SHP77 treated with DMSO at 0.1 percent for 48 hours (cell line): ENCODE measurements at regions not wholly inside any gene's neighbourhood (a gene's known extent, or its start where the extent isn't known, plus 50 kb on each side); places are given as distances from the start of the nearest gene placed in this dataset.
"Not testable (repeated sequence)": the region's sequence is repeated elsewhere in the genome, so short reads cannot be mapped to it uniquely, and the experiment has no call there.

Experiments
- DNase-seq: peaks from one replicate; lab custom pipeline; 2025; lab: John Stamatoyannopoulos, UW

- no peak for DNase-seq
Observed at GRCh38 chr17:63293323-63294075, 152.6 kb downstream of the CYB561 start.

GRCh38 chr17:63294776-63295175, 151.3 kb downstream of the CYB561 start:
- DNase-seq, result no peak

DNA sequence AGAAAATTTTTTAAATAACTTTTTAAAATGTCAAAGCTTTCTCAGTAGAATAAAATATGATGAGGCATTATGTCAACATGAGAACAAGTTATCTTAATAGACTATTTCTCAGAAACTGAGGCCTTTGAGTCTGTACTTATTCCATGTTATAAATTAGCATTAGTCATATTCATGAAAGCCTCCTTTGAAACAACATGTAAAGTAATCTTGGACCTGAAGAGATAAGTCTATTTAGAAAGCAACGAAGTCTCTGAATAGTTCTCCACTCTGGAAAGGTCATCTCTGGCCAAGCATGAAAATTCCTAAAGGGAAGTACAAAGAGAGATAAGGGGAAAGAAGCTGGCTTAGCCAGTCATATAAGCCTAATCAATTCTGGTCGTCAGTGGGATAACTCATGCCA, 150.8 kb downstream of the CYB561 start:
- no peak for DNase-seq

GRCh38 chr17:63295839-63296590, 150.1 kb downstream of the CYB561 start:
- DNase-seq, result no peak

GRCh38 chr17:63298916-63299315, 147.2 kb downstream of the CYB561 start:
- DNase-seq, result not testable (repeated sequence)

GRCh38 chr17:63304704-63305261, 141.3 kb downstream of the CYB561 start:
- no peak for DNase-seq

- no peak for DNase-seq
Observed at GRCh38 chr17:63305857-63306256, 140.2 kb downstream of the CYB561 start.

DNA sequence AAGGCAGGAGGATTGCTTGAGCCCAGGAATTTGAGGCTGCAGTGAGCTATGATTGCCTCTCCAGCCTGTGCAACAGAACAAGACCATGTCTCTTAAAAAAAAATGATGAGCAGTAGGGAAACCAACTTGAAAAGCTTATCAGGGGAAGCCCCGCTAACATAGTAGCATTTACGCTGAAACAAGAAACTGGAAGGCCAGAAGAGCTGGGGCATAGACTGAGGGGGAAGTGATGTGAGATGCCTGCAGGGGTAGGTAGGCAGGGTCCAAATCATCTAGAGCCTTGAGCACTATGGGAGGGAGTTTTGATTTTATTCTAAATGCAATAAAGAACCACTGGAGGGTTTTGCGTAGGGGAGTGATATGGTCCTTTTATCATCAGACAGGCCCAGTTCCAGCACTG, 139.3 kb downstream of the CYB561 start:
- DNase-seq, result no peak

DNA sequence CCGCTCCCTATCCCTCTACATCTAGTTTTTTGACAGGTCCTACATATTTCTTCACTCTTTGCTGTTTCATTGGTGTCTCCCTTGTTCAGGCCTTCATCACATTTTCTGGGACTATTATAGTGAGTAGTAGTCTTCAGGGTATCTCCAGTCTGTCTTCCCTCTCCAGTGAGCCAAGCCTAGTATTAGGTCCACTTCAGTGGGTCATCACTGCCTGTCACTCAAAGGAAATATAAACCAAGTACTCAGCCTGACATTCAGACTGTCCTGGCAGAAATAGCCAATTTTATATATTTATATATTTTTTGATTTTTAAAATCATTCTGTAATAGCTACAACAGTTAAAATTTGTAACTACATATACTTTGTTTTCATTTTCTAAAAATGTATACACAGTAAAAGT, 137.8 kb downstream of the CYB561 start:
- DNase-seq, result no peak

DNA sequence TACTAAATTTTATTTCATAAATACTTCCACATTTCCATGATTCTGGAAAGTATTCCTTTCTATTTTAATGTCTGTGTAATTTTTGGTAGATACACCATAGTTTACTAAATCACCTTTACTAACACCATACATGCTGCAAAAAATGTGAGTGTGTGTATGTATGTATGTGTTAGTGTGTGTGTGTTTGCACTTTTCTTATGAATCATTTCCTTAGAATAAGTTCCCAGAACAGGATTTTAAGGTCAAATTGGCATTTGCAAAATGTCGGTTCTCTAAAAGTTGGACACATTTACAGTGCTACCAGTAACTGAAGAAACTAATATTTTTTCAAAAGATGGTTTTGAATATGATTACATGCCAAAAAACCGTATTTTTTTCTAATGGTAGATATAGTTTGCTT, 137.1 kb downstream of the CYB561 start:
- DNase-seq, result no peak

DNA sequence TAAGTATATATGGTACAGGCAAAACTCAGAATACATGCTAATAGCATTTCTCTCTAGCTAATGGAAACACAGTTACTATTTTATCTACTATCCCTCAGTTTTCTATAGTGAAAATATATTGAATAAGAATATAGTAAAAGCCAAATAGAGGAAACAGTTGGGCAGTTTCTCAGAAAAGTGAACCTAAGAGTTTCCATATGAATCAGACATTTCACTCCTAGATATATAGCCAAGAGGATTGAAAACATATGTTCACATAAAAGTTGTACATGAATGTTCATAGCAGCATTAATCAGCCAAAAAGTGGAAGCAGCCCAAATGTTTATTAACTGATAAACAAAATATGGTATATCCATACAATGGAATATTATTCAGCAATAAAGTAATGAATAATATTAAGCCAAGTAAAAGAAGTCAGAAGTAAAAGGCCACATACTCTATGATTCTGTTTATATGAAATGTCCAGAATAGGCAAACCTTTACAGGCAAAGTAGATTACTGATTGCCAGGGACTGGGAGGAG, 134.6 kb downstream of the CYB561 start:
- no peak for DNase-seq

GRCh38 chr17:63314761-63315160, 131.3 kb downstream of the CYB561 start:
- DNase-seq, result no peak

GRCh38 chr17:63316100-63316499, 130.0 kb downstream of the CYB561 start:
- DNase-seq, result no peak

- no peak for DNase-seq
Observed at GRCh38 chr17:63317166-63317840, 128.8 kb downstream of the CYB561 start.

DNA sequence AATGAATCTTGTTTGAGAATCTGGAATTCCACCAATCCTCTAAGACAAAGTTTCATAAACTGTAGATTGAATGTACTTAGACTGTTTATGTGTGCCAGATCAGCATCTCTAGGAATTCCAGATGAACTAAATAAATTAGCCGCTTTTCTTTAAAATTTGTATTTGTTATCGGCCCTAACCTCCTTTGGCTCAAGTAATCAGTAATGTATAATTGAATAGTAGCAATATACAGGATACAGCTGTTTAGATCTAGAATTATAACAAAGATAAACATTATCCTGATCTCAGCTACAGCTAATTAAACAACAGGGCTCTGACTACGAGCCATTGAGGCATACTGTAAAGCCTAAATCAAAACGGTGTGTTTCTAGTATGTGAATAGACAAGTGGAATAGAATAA, 120.3 kb downstream of the CYB561 start:
- DNase-seq, result no peak

DNA sequence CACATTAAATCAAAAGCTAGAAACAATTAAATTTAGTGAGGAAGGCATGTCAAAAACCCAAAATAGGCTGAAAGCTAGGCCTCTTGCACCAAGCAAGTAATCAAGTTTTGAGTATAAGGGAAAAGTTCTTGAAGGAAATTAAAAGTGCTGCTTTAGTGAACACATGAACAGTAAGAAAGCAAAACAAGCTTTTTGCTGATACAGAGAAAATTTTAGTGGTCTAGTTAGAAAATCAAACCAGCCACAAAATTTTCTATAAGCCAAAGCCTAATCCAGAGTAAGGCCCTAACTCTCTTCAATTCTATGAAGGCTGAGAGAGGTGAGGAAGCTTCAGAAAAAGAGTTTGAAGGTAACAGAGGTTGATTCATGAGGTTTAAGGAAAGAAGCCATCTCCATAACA, 116.2 kb downstream of the CYB561 start:
- no peak for DNase-seq

GRCh38 chr17:63331301-63332061, 114.6 kb downstream of the CYB561 start:
- no peak for DNase-seq

DNA sequence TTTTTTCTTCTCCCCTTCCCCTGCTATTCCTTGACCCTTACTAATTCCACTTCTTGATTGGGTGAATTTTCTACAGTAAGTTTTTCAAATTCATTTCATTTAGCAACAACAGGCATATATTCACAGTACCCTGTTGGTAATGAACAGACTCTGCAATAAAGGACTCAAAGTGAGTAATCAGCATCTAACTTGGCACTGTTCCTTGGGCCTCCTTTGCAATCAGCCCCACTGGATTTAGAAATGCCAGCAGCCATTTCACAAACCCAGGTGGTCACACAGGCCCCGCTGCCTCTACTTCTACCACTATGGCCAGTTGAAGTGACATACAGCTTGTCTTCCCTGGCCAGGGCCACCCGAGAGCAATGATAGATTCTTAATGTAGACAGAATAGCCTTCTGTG, 113.8 kb downstream of the CYB561 start:
- DNase-seq, result no peak

- no peak for DNase-seq
Observed at GRCh38 chr17:63333869-63334268, 112.2 kb downstream of the CYB561 start.

DNA sequence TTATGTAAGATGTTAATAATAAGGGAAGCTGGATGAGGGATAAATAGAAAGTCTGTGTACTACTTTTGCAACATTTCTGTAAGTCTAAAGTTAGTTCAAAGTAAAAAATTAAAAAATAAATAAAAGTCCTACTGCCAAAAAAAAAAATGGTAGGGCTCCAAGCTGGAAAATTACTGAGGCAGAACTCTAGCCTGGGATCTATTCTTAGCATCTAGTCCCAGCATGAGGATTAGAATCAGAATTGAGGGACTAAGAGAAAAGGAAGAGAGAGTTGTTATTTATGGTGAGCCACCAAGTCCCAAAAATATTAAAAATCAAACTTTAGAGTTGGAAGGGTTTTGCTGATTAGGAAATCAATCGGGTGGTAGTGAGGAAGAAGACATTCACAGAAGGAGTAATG, 110.3 kb downstream of the CYB561 start:
- no peak for DNase-seq

GRCh38 chr17:63337579-63337978, 108.5 kb downstream of the CYB561 start:
- no peak for DNase-seq

DNA sequence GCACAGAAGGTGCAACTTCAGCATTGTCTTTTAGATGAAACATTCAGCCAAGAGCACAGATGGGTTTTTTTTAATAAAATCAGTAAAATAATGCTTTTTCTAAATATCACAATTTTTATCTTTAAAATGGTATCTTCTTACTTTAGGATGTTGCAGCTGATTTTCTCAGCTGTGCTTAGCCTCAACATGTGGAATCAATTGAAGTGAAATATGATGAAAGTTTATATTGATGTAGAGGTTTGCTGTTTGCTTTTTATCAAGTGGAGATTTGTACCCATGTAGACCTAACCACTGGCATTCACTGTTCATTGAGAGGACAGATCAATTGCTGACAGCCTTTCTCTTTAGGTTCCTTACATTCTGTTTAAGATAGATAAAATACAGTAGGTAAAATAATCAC, 107.8 kb downstream of the CYB561 start:
- no peak for DNase-seq
